GM13977 (cell line): ENCODE measurements at regions not wholly inside any gene's neighbourhood (a gene's known extent, or its start where the extent isn't known, plus 50 kb on each side); places are given as distances from the start of the nearest gene placed in this dataset.

Source experiments
- DNase-seq: peaks from one replicate; pipeline ENCODE4 v3.0.0; 2012; ENCODE audit warnings: low spot score
- CTCF ChIP-seq: IDR thresholded peaks from 2 replicates; pipeline ENCODE4 v1.5.1; 2012; ENCODE audit warnings: mild to moderate bottlenecking, control low read depth; ENCODE audit not compliant: insufficient read depth; ENCODE audit errors: extremely low read depth, missing control alignments
- in situ Hi-C: fragments of 300-500 bp; cut with MboI; formaldehyde crosslinking; loops from one replicate; pipeline ENCODE4 v1.12.0; 2022; ENCODE audit warnings: low sequenced_read_pairs, low pct_unique_long_range_greater_than_20kb, mixed read lengths, inconsistent platforms; ENCODE audit not compliant: unreplicated experiment

- DNase-seq = no peak
- TF ChIP-seq CTCF = no peak
- in situ Hi-C loops = loop anchor here (25.0 kb wide), 1 partner anchor 561 kb away; no protein-coding TSS in a partner anchor
Observed at GRCh38 chr15:98501192-98501591, 147.1 kb upstream of the IGF1R start.

GRCh38 chr15:98501632-98502031 lies 146.7 kb upstream of the IGF1R start:
- TF ChIP-seq CTCF = no peak
- in situ Hi-C loops = loop anchor here (25.0 kb wide), 1 partner anchor 561 kb away; no protein-coding TSS in a partner anchor
- no peak for DNase-seq

- in situ Hi-C loops = loop anchor here (25.0 kb wide), 1 partner anchor 558 kb away; no protein-coding TSS in a partner anchor
- no peak for DNase-seq
- TF ChIP-seq CTCF = no peak
Observed at GRCh38 chr15:98503970-98504369, 144.4 kb upstream of the IGF1R start.

GRCh38 chr15:98504998-98505397 lies 143.3 kb upstream of the IGF1R start:
- in situ Hi-C loops = loop anchor here (25.0 kb wide), 1 partner anchor 557 kb away; no protein-coding TSS in a partner anchor
- no peak for TF ChIP-seq CTCF
- DNase-seq = no peak

- TF ChIP-seq CTCF = no peak
- DNase-seq = no peak
- in situ Hi-C loops = loop anchor here (25.0 kb wide), 1 partner anchor 557 kb away; no protein-coding TSS in a partner anchor
Observed at GRCh38 chr15:98505611-98506031, 142.7 kb upstream of the IGF1R start.

- DNase-seq = no peak
- TF ChIP-seq CTCF = no peak
- in situ Hi-C loops = loop anchor here (25.0 kb wide), 1 partner anchor 556 kb away; no protein-coding TSS in a partner anchor
Observed at GRCh38 chr15:98506172-98506571, 142.2 kb upstream of the IGF1R start.
